ENCODE measurements at regions not wholly inside any gene's neighbourhood (a gene's known extent, or its start where the extent isn't known, plus 50 kb on each side); places are given as distances from the start of the nearest gene placed in this dataset.

GRCh38 chr9:3018071-3018470 lies 174.2 kb upstream of the PUM3 start:
- no peak for DNase-seq (ENCODE audit: low spot score)
- H3K9me3 Mint-ChIP-seq: no peaks in the 10 kb centered on the region
- no peak for TF ChIP-seq SMAD3 (CRISPR knock-in tag; IDR thresholded peaks at IDR 0.05; ENCODE audit: borderline replicate concordance)
- TF ChIP-seq STAT6 (CRISPR knock-in tag; conservative IDR thresholded peaks at IDR 0.05; ENCODE audit: low read depth): no peak
- TF ChIP-seq KAT7 (CRISPR knock-in tag; IDR thresholded peaks at IDR 0.05; ENCODE audit: borderline replicate concordance): no peak
- no peak for TF ChIP-seq TEAD1 (CRISPR knock-in tag; IDR thresholded peaks at IDR 0.05)
- no peak for TF ChIP-seq CREB1 (CRISPR knock-in tag; IDR thresholded peaks at IDR 0.05)
- no peak for TF ChIP-seq ERG (CRISPR knock-in tag; IDR thresholded peaks at IDR 0.05)
- TF ChIP-seq PRDM15 (CRISPR knock-in tag; IDR thresholded peaks at IDR 0.05): no peak
- no peak for TF ChIP-seq OVOL2 (CRISPR knock-in tag; IDR thresholded peaks at IDR 0.05; ENCODE audit: borderline replicate concordance)
- no peak for TF ChIP-seq ARID4B (CRISPR knock-in tag; IDR thresholded peaks at IDR 0.05; ENCODE audit: borderline replicate concordance)
- TF ChIP-seq ZNF138 (CRISPR knock-in tag; conservative IDR thresholded peaks at IDR 0.05): no peak
- TF ChIP-seq EMX1 (CRISPR knock-in tag; IDR thresholded peaks at IDR 0.05): no peak
- no peak for TF ChIP-seq ZSCAN18 (CRISPR knock-in tag; IDR thresholded peaks at IDR 0.05)
- TF ChIP-seq SOX15 (CRISPR knock-in tag; IDR thresholded peaks at IDR 0.05): no peak
- no peak for TF ChIP-seq IRF2 (CRISPR knock-in tag; IDR thresholded peaks at IDR 0.05; ENCODE audit: borderline replicate concordance, low read depth)
- no peak for TF ChIP-seq NFYB (CRISPR knock-in tag; conservative IDR thresholded peaks at IDR 0.05; ENCODE audit: low read depth)
- H3K27me3 Mint-ChIP-seq (ENCODE audit: low read depth): no peaks in the 10 kb centered on the region
- no peak overlapping the region for H3K27ac Mint-ChIP-seq
- no peak for ATAC-seq
- no peaks in the 10 kb centered on the region for H3K36me3 Mint-ChIP-seq
- peaks cover 11% of the 10 kb centered on the region for H3K4me1 Mint-ChIP-seq
- ChIA-PET CTCF (no interaction called here), POLR2A (no interaction called here)
- H3K4me3 Mint-ChIP-seq: no peak overlapping the region

Measured in WTC11 (cell line).